ENCODE measurements at regions not wholly inside any gene's neighbourhood (a gene's known extent, or its start where the extent isn't known, plus 50 kb on each side); places are given as distances from the start of the nearest gene placed in this dataset.

GRCh38 chr1:163770265-163770664 lies 448.5 kb downstream of the NUF2 start:
- no peak for DNase-seq
- Histone ChIP-seq H3K36me3 (no peaks in the 10 kb centered on the region), H3K27me3 (no peaks in the 10 kb centered on the region), H3K9me3 (no peaks in the 10 kb centered on the region), H3K4me3 (no peak overlapping the region), H3K27ac (no peak overlapping the region), H3K4me1 (ENCODE audit: insufficient read depth) (no peaks in the 10 kb centered on the region)
- intact Hi-C loops (cut with DNase I) = no loop called here
- TF ChIP-seq, protein P1, sequence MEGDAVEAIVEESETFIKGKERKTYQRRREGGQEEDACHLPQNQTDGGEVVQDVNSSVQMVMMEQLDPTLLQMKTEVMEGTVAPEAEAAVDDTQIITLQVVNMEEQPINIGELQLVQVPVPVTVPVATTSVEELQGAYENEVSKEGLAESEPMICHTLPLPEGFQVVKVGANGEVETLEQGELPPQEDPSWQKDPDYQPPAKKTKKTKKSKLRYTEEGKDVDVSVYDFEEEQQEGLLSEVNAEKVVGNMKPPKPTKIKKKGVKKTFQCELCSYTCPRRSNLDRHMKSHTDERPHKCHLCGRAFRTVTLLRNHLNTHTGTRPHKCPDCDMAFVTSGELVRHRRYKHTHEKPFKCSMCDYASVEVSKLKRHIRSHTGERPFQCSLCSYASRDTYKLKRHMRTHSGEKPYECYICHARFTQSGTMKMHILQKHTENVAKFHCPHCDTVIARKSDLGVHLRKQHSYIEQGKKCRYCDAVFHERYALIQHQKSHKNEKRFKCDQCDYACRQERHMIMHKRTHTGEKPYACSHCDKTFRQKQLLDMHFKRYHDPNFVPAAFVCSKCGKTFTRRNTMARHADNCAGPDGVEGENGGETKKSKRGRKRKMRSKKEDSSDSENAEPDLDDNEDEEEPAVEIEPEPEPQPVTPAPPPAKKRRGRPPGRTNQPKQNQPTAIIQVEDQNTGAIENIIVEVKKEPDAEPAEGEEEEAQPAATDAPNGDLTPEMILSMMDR (IDR thresholded peaks at IDR 0.05) = no peak
- TF ChIP-seq EP300 (IDR thresholded peaks at IDR 0.05) (no peak), POLR2A (IDR thresholded peaks at IDR 0.05) (no peak)
- WGBS, 3 donors = 33 to 36% (median 35%) methylated on average over 4 of the region's 4 CpGs

DNA sequence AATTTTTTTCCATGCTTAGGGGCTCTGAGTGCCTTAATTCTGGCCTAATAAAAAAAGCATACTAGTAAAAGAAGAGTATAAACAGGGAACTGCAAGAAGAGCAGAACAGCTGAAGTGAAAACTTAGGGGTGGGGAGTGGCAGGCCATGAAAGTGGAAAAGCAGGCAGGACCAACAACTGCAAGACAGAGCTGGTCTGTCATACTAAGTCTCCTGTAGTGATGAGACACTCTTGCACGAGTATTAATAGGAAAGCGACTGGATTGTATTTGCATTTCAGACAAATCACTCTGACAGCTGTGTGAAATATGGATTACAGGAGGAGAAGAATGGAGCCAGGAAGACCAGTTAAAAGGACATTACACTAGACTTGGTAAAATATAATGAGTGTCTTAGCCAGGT lies 449.9 kb downstream of the NUF2 start:
- no peak overlapping the region for H3K27ac ChIP-seq
- intact Hi-C loops (cut with DNase I) = no loop called here
- no peak overlapping the region for H3K4me3 ChIP-seq
- 62 to 69% (median 67%) methylated on average over 2 of the region's 2 CpGs for WGBS, 3 donors
- no peaks in the 10 kb centered on the region for H3K4me1 ChIP-seq (ENCODE audit: insufficient read depth)
- DNase-seq = no peak
- H3K9me3 ChIP-seq = no peaks in the 10 kb centered on the region
- no peaks in the 10 kb centered on the region for H3K36me3 ChIP-seq
- TF ChIP-seq, protein P1 (IDR thresholded peaks at IDR 0.05) = no peak
- TF ChIP-seq EP300 (IDR thresholded peaks at IDR 0.05) = no peak
- TF ChIP-seq POLR2A (IDR thresholded peaks at IDR 0.05) = no peak
- no peaks in the 10 kb centered on the region for H3K27me3 ChIP-seq

DNA sequence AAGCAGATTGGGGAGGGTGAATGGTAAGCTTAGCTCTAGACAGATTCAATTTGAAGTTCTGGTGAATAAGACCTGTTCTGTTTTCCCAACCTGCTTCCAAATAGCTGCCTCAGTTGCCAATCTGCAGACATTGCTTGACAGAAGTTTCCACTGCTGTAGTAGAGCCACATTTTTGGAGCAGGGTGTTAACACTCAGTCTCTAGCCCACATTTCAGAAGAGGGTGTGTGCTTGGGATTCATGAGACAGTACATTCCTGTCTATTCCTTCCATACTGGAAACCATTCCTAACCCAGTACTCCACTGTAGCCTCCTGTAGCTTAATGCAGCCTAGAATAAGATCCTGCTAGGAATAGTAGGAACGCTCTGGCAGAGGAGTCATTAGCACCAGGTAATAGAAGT lies 450.5 kb downstream of the NUF2 start:
- no peak for DNase-seq
- no peak for TF ChIP-seq POLR2A (IDR thresholded peaks at IDR 0.05)
- no peak for TF ChIP-seq EP300 (IDR thresholded peaks at IDR 0.05)
- TF ChIP-seq, protein P1 (IDR thresholded peaks at IDR 0.05) = no peak
- Histone ChIP-seq H3K36me3 (no peaks in the 10 kb centered on the region), H3K4me1 (ENCODE audit: insufficient read depth) (no peaks in the 10 kb centered on the region), H3K4me3 (no peak overlapping the region), H3K27ac (no peak overlapping the region), H3K27me3 (no peaks in the 10 kb centered on the region), H3K9me3 (no peaks in the 10 kb centered on the region)
- intact Hi-C loops (cut with DNase I) = no loop called here
- 96 to 98% (median 96%) methylated on average over 1 of the region's 1 CpG for WGBS, 3 donors

DNA sequence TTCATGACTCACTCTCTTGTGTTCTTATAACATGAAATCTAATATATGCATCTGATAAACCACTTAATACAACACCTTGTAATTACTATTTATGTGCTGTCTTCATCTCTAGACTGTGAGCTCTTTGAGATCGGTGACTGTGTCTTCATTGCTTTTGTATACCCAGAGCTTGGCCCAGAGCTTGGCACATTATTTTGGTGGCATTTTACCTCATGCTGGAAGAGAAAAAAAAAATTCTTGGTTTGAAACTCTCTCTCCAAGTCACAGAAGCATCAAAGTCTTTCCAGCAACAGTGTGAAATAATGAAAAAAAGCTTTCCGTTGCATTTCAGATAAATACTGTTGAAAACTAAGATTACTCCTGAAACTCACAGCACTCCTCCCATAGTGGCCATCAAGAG lies 451.6 kb downstream of the NUF2 start:
- no peaks in the 10 kb centered on the region for H3K36me3 ChIP-seq
- H3K27ac ChIP-seq = no peak overlapping the region
- H3K4me3 ChIP-seq = no peak overlapping the region
- H3K9me3 ChIP-seq = no peaks in the 10 kb centered on the region
- no peak for TF ChIP-seq POLR2A (IDR thresholded peaks at IDR 0.05)
- no peak for TF ChIP-seq EP300 (IDR thresholded peaks at IDR 0.05)
- TF ChIP-seq, protein P1 (IDR thresholded peaks at IDR 0.05) = no peak
- H3K4me1 ChIP-seq (ENCODE audit: insufficient read depth) = no peaks in the 10 kb centered on the region
- intact Hi-C loops (cut with DNase I) = no loop called here
- WGBS, 3 donors = 84 to 91% (median 89%) methylated on average over 2 of the region's 2 CpGs
- no peaks in the 10 kb centered on the region for H3K27me3 ChIP-seq
- no peak for DNase-seq
